Iris pigment epithelial cell (primary cell): ENCODE measurements at regions not wholly inside any gene's neighbourhood (a gene's known extent, or its start where the extent isn't known, plus 50 kb on each side); places are given as distances from the start of the nearest gene placed in this dataset.

Experiments used
- DNase-seq: peaks from one replicate; pipeline ENCODE4 v3.0.0-alpha.2; 2011; ENCODE audit warnings: low read depth

- peak; percentile 31 for DNase-seq
These were observed 191.3 kb downstream of the SMIM20 start for GRCh38 chr4:26105337-26105736.

- DNase-seq = peak; percentile 78
These were observed 192.0 kb downstream of the SMIM20 start for GRCh38 chr4:26105815-26106699.

- no peak for DNase-seq
These were observed 192.8 kb downstream of the SMIM20 start for GRCh38 chr4:26106776-26107175.

GRCh38 chr4:26108054-26108453 lies 194.0 kb downstream of the SMIM20 start:
- no peak for DNase-seq

- DNase-seq = no peak
These were observed 196.5 kb downstream of the SMIM20 start for GRCh38 chr4:26110493-26110892.

GRCh38 chr4:26113339-26113940 lies 199.4 kb downstream of the SMIM20 start:
- no peak for DNase-seq

GRCh38 chr4:26116057-26116456 lies 202.0 kb downstream of the SMIM20 start:
- peak; percentile 70 for DNase-seq

GRCh38 chr4:26120098-26120825 lies 200.6 kb upstream of the RBPJ start:
- peak; percentile 54 for DNase-seq

GRCh38 chr4:26122690-26123089 lies 198.1 kb upstream of the RBPJ start:
- DNase-seq = no peak

- DNase-seq = peak; percentile 40
These were observed 196.0 kb upstream of the RBPJ start for GRCh38 chr4:26124753-26125321.

GRCh38 chr4:26126143-26126718 lies 194.6 kb upstream of the RBPJ start:
- DNase-seq = no peak

GRCh38 chr4:26126994-26127393 lies 193.8 kb upstream of the RBPJ start:
- no peak for DNase-seq

- DNase-seq = no peak
These were observed 192.9 kb upstream of the RBPJ start for GRCh38 chr4:26127851-26128337.

GRCh38 chr4:26130173-26130572 lies 190.6 kb upstream of the RBPJ start:
- DNase-seq = no peak

- no peak for DNase-seq
These were observed 189.9 kb upstream of the RBPJ start for GRCh38 chr4:26130841-26131432.

- no peak for DNase-seq
These were observed 189.1 kb upstream of the RBPJ start for GRCh38 chr4:26131711-26132110.

- DNase-seq = no peak
These were observed 188.0 kb upstream of the RBPJ start for GRCh38 chr4:26132858-26133257.

GRCh38 chr4:26133840-26134239 lies 187.0 kb upstream of the RBPJ start:
- no peak for DNase-seq

- DNase-seq = no peak
These were observed 185.5 kb upstream of the RBPJ start for GRCh38 chr4:26135331-26135730.

GRCh38 chr4:26136615-26137014 lies 184.2 kb upstream of the RBPJ start:
- DNase-seq = no peak

GRCh38 chr4:26137288-26137687 lies 183.5 kb upstream of the RBPJ start:
- DNase-seq = no peak
